Gastrocnemius medialis (tissue), 4 donors: ENCODE measurements at regions not wholly inside any gene's neighbourhood (a gene's known extent, or its start where the extent isn't known, plus 50 kb on each side); places are given as distances from the start of the nearest gene placed in this dataset.

Experiments used
- POLR2A ChIP-seq, 2 donors: fragments of 450-650 bp; IDR thresholded peaks; one replicate each; pipeline ENCODE4 v1.6.1; 2017; ENCODE audit warnings: antibody characterized with exemption in 2 of 2, mild to moderate bottlenecking in 2 of 2, moderate library complexity in 2 of 2
- TF ChIP-seq, protein P1 (sequence below), 5 experiments: fragments of 450-650 bp in 3 of 5; fragments of 200-600 bp in 2 of 5; sonication (generic) in 2 of 5; IDR thresholded peaks in 4 of 5; conservative IDR thresholded peaks in 1 of 5; 1 replicate in 4 of 5; 2 replicates in 1 of 5; pipeline ENCODE4 v1.5.1; 2016 to 2019; ENCODE audit warnings: antibody characterized with exemption in 5 of 5, mild to moderate bottlenecking in 3 of 5, moderate library complexity in 3 of 5

DNA sequence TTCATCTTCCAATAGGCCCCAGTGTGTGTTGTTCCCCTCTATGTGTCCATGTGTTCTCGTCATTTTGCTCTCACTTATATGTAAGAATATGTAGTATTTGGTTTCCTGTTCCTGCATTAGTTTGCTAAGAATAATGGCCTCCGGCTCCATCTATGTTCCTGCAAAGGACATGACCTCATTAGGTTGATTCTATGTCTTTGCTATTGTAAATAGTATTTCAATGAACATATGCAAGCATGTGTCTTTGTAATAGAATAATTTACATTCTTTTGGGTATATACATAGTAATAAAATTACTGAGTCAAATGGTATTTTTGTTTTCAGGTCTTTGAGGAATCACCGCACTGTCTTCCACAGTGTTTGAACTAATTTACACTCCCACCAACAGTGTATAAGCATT lies 202.9 kb upstream of the KIRREL3 start:
- TF ChIP-seq POLR2A (IDR thresholded peaks at IDR 0.05): no peak
- TF ChIP-seq, protein P1, sequence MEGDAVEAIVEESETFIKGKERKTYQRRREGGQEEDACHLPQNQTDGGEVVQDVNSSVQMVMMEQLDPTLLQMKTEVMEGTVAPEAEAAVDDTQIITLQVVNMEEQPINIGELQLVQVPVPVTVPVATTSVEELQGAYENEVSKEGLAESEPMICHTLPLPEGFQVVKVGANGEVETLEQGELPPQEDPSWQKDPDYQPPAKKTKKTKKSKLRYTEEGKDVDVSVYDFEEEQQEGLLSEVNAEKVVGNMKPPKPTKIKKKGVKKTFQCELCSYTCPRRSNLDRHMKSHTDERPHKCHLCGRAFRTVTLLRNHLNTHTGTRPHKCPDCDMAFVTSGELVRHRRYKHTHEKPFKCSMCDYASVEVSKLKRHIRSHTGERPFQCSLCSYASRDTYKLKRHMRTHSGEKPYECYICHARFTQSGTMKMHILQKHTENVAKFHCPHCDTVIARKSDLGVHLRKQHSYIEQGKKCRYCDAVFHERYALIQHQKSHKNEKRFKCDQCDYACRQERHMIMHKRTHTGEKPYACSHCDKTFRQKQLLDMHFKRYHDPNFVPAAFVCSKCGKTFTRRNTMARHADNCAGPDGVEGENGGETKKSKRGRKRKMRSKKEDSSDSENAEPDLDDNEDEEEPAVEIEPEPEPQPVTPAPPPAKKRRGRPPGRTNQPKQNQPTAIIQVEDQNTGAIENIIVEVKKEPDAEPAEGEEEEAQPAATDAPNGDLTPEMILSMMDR (IDR thresholded peaks at IDR 0.05 in 4 of 5, conservative IDR thresholded peaks at IDR 0.05 in 1 of 5): no peak
